ENCODE measurements at regions not wholly inside any gene's neighbourhood (a gene's known extent, or its start where the extent isn't known, plus 50 kb on each side); places are given as distances from the start of the nearest gene placed in this dataset.

GRCh38 chr2:16049406-16049805 is 109.1 kb downstream of the MYCN start:
- Mint-ChIP-seq H3K4me1 (ENCODE audit: unreplicated experiment) (no peaks in the 10 kb centered on the region), H3K27ac (ENCODE audit: unreplicated experiment) (no peak overlapping the region), H3K36me3 (ENCODE audit: unreplicated experiment) (no peaks in the 10 kb centered on the region)

GRCh38 chr2:16048466-16048865 is 108.1 kb downstream of the MYCN start:
- no peaks in the 10 kb centered on the region for H3K27me3 Mint-ChIP-seq (ENCODE audit: unreplicated experiment)
- H3K9me3 Mint-ChIP-seq (ENCODE audit: unreplicated experiment) = peaks cover 25% of the 10 kb centered on the region
- H3K4me1 Mint-ChIP-seq (ENCODE audit: unreplicated experiment) = no peaks in the 10 kb centered on the region
- H3K27ac Mint-ChIP-seq (ENCODE audit: unreplicated experiment) = no peak overlapping the region
- no peaks in the 10 kb centered on the region for H3K36me3 Mint-ChIP-seq (ENCODE audit: unreplicated experiment)
- H3K4me3 Mint-ChIP-seq (ENCODE audit: unreplicated experiment) = no peak overlapping the region
- no peak for DNase-seq (ENCODE audit: extremely low spot score, unreplicated experiment)
- no peak for TF ChIP-seq CTCF (IDR thresholded peaks at IDR 0.05)

More at GRCh38 chr2:16049406-16049805, 109.1 kb downstream of the MYCN start:
- DNase-seq (ENCODE audit: extremely low spot score, unreplicated experiment) = no peak
- H3K4me3 Mint-ChIP-seq (ENCODE audit: unreplicated experiment) = no peak overlapping the region
- TF ChIP-seq CTCF (IDR thresholded peaks at IDR 0.05) = no peak
- H3K9me3 Mint-ChIP-seq (ENCODE audit: unreplicated experiment) = peaks cover 25% of the 10 kb centered on the region
- no peaks in the 10 kb centered on the region for H3K27me3 Mint-ChIP-seq (ENCODE audit: unreplicated experiment)

- no peak overlapping the region for H3K4me3 Mint-ChIP-seq (ENCODE audit: unreplicated experiment)
- H3K4me1 Mint-ChIP-seq (ENCODE audit: unreplicated experiment) = no peaks in the 10 kb centered on the region
- no peak for DNase-seq (ENCODE audit: extremely low spot score, unreplicated experiment)
- H3K27ac Mint-ChIP-seq (ENCODE audit: unreplicated experiment) = no peak overlapping the region
- peaks cover 26% of the 10 kb centered on the region for H3K9me3 Mint-ChIP-seq (ENCODE audit: unreplicated experiment)
- H3K27me3 Mint-ChIP-seq (ENCODE audit: unreplicated experiment) = no peaks in the 10 kb centered on the region
- no peaks in the 10 kb centered on the region for H3K36me3 Mint-ChIP-seq (ENCODE audit: unreplicated experiment)
- TF ChIP-seq CTCF (IDR thresholded peaks at IDR 0.05) = no peak
These were observed 107.4 kb downstream of the MYCN start for GRCh38 chr2:16047701-16048100.

- peaks cover 26% of the 10 kb centered on the region for H3K9me3 Mint-ChIP-seq (ENCODE audit: unreplicated experiment)
- no peaks in the 10 kb centered on the region for H3K27me3 Mint-ChIP-seq (ENCODE audit: unreplicated experiment)
- H3K4me1 Mint-ChIP-seq (ENCODE audit: unreplicated experiment) = no peaks in the 10 kb centered on the region
- no peak for TF ChIP-seq CTCF (IDR thresholded peaks at IDR 0.05)
- no peak for DNase-seq (ENCODE audit: extremely low spot score, unreplicated experiment)
- no peak overlapping the region for H3K4me3 Mint-ChIP-seq (ENCODE audit: unreplicated experiment)
- H3K27ac Mint-ChIP-seq (ENCODE audit: unreplicated experiment) = no peak overlapping the region
- no peaks in the 10 kb centered on the region for H3K36me3 Mint-ChIP-seq (ENCODE audit: unreplicated experiment)
These were observed 106.3 kb downstream of the MYCN start for GRCh38 chr2:16046649-16047048.

GRCh38 chr2:16045653-16046352 is 105.5 kb downstream of the MYCN start:
- TF ChIP-seq CTCF (IDR thresholded peaks at IDR 0.05) = no peak
- Mint-ChIP-seq H3K36me3 (ENCODE audit: unreplicated experiment) (no peaks in the 10 kb centered on the region), H3K4me3 (ENCODE audit: unreplicated experiment) (no peak overlapping the region), H3K27me3 (ENCODE audit: unreplicated experiment) (no peaks in the 10 kb centered on the region), H3K4me1 (ENCODE audit: unreplicated experiment) (no peaks in the 10 kb centered on the region), H3K9me3 (ENCODE audit: unreplicated experiment) (peaks cover 31% of the 10 kb centered on the region), H3K27ac (ENCODE audit: unreplicated experiment) (no peak overlapping the region)
- no peak for DNase-seq (ENCODE audit: extremely low spot score, unreplicated experiment)

Measured in osteocyte (in vitro differentiated cells).